ENCODE measurements at regions not wholly inside any gene's neighbourhood (a gene's known extent, or its start where the extent isn't known, plus 50 kb on each side); places are given as distances from the start of the nearest gene placed in this dataset.
"Not testable (repeated sequence)": the region's sequence is repeated elsewhere in the genome, so short reads cannot be mapped to it uniquely, and the experiment has no call there.

- no peak for DNase-seq
Measured at GRCh38 chr4:110359076-110359475, 116.9 kb upstream of the ENPEP start.

DNA sequence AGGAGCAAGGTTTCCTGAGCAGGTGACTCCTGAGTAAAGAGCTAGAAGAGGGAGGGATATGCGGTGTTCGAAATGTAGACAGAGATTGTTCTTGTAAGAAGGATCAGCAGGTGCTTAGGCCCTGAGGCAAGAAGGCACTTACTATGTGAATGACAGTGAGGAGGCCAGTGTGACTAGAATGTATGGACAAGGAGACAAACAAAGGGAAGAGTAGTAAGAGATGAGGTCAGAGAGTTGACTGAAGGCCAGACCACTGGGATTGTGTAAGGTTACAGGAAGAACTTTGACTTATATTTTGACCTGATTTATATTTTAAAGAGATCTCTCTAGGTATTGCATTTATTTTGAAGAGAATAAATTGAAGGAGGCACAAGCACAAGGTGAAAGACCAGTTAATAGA, 118.4 kb upstream of the ENPEP start:
- no peak for DNase-seq

GRCh38 chr4:110354460-110354859, 121.5 kb upstream of the ENPEP start:
- no peak for DNase-seq

- DNase-seq, result no peak
Measured at GRCh38 chr4:110352670-110353442, 123.1 kb upstream of the ENPEP start.

GRCh38 chr4:110348711-110349383, 127.1 kb upstream of the ENPEP start:
- no peak for DNase-seq

GRCh38 chr4:110347805-110348204, 128.2 kb upstream of the ENPEP start:
- DNase-seq, result no peak

DNA sequence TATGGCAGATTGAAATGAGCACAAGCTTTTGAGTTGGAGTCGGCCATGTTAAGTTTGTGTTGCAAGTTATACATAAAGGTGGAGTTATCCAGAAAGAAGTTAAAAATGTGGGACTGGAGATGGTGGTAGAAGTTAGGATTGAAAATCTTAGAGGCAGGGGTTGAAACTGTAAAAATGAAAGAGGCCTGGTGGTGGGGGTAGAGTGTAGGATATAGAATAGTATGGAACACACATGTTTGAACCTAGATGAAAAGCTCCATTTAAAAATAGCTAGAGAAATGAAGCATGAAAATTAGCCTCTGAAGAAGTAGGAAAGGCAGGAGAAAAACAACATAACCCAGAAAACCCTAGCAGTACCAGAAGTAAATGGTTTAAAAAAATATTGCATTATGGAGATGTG, 131.8 kb upstream of the ENPEP start:
- DNase-seq, result no peak

GRCh38 chr4:110343534-110343933, 132.4 kb upstream of the ENPEP start:
- DNase-seq, result no peak

- not testable (repeated sequence) for DNase-seq
Measured at GRCh38 chr4:110341118-110341517, 134.8 kb upstream of the ENPEP start.

DNA sequence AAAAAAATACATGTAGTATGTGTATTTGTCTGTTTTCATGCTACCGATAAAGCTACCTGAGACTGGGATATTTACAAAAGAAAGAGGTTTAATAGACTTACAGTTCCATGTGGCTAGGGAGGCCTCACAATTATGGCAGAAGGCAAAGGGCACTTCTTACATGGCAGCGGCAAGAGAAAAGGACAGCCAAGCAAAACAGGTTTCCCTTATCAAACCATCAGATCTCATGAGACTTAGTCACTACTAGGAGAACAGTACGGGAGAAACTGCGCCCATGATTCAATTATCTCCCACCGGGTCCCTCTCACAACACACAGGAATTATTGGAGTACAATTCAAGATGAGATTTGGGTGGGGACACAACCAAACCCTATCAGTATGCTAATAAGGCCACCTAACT, 137.0 kb upstream of the ELOVL6 start:
- no peak for DNase-seq

DNA sequence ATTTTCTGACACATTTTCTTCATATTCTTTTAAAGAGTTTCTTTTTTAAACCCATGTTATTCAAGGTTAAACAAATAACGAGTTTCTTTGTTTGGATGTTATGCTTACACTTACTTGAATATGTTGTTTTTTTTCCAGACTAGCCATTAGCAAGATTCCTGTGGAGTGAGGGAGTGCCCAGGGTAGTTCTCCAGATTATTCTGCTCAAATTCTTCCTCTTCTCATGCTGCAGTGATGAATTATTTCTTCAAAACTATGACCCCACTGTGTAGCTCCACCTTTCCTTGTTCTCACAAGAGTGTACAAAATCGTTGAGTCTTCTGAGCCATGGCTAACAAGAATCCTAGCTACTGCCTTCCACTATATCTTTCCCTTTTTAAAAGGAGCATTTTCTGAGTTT, 134.1 kb upstream of the ELOVL6 start:
- no peak for DNase-seq

DNA sequence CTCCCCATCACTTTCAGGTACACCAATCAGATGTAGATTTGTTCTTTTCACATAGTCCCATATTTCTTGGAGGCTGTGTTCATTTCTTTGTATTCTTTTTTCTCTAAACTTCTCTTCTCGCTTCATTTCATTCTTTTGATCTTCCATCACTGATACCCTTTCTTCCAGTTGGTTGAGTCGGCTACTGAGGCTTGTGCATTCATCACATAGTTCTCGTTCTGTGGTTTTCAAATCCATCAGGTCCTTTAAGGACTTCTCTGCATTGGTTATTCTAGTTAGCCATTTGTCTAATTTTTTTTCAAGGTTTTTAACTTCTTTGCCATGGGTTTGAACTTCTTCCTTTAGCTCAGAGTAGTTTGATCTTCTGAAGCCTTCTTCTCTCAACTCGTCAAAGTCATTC, 128.0 kb upstream of the ELOVL6 start:
- DNase-seq, result not testable (repeated sequence)

- DNase-seq, result peak in 1 of 2 donors; percentile 41
Measured at GRCh38 chr4:110310795-110311194, 112.4 kb upstream of the ELOVL6 start.

GRCh38 chr4:110309675-110310074, 111.3 kb upstream of the ELOVL6 start:
- no peak for DNase-seq

GRCh38 chr4:110306303-110306702, 107.9 kb upstream of the ELOVL6 start:
- DNase-seq, result no peak

- DNase-seq, result no peak
Measured at GRCh38 chr4:110305455-110305854, 107.0 kb upstream of the ELOVL6 start.

- no peak for DNase-seq
Measured at GRCh38 chr4:110296892-110297291, 98.5 kb upstream of the ELOVL6 start.

DNA sequence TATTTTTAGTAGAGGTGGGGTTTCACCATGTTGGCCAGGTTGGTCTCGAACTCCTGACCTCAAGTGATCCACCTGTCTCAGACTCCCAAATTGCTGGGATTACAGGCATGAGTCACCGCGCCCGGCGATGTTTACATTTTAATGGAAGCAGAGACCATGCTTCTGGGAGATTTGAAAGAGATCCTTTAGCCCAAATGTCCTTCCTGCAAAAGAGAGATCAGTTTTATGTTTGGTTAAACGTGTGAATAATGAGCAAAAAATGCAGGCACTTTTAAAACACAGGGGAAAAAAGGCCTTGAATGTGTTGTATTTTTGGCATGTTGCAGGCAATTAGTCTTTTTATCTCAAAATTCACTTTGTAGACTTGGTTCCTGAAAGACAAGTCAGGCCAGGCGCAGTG, 95.8 kb upstream of the ELOVL6 start:
- no peak for DNase-seq

GRCh38 chr4:110292994-110293744, 94.8 kb upstream of the ELOVL6 start:
- no peak for DNase-seq

GRCh38 chr4:110290511-110290910, 92.1 kb upstream of the ELOVL6 start:
- no peak for DNase-seq

GRCh38 chr4:110289601-110290100, 91.2 kb upstream of the ELOVL6 start:
- no peak for DNase-seq

GRCh38 chr4:110287130-110287529, 88.7 kb upstream of the ELOVL6 start:
- no peak for DNase-seq

DNA sequence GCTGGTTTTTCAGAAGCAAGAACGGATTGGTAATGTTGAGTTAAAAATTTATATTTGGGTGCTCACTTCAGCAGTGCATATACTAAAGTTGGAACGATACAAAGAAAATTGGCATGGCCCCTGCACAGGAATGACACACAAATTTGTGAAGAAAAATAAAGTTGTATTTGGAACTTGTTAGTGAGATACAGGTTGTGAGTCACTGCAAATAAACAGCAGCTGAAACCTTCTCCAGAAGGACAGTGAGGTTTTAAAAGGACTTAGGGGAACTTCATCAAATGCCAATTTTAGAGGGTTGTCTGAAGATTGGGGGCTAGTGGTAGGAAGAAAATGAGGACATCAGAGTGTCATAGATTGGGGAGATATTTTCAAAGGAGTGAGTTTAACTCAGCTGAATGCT, 79.7 kb upstream of the ELOVL6 start:
- no peak for DNase-seq

- no peak for DNase-seq
Measured at GRCh38 chr4:110275871-110276270, 77.5 kb upstream of the ELOVL6 start.

All from bone marrow (tissue), 2 donors.